Endothelial cell of umbilical vein (primary cell): ENCODE measurements at regions not wholly inside any gene's neighbourhood (a gene's known extent, or its start where the extent isn't known, plus 50 kb on each side); places are given as distances from the start of the nearest gene placed in this dataset.

Experiments used
- BruUV-seq: library from RNA; stranded (reverse); fragments of 400-500 nt; replicated peaks from 2 replicates; lab custom pipeline; 2021; lab: Mats Ljungman, UMichigan
- CTCF ChIA-PET: fragments of 300-600, 350-600 bp; sonication (Branson Sonifier 250); formaldehyde crosslinking; loops from one replicate; lab custom pipeline; 2021; ENCODE audit warnings: antibody characterized with exemption, inconsistent platforms; lab: Charles Lee
- POLR2A ChIA-PET: fragments of 300-600, 350-600 bp; sonication (Branson Sonifier 250); formaldehyde crosslinking; loops from one replicate; lab custom pipeline; 2021; ENCODE audit warnings: antibody characterized with exemption, inconsistent platforms; lab: Charles Lee
- DNase-seq: peaks from one replicate; pipeline ENCODE4 v3.0.0-alpha.2; 2011; ENCODE audit warnings: low read depth, low spot score
- FAIRE-seq: peaks from 2 replicates; lab custom pipeline; 2011; peaks lifted over from hg19 to GRCh38; lab: Jason Lieb, UNC
- H2AFZ ChIP-seq: 2 replicates; pipeline ENCODE4 v1.6.0; 2012; ENCODE audit warnings: low read depth, low read length, control low read depth, inconsistent platforms
- H3K27ac ChIP-seq: 2 replicates; pipeline ENCODE4 v1.5.1; 2011; ENCODE audit warnings: low read depth, mild to moderate bottlenecking, control low read depth, low read length, moderate library complexity; ENCODE audit not compliant: insufficient read depth
- H3K27me3 ChIP-seq, 2 experiments: 2 replicates each; pipeline versions ENCODE4 v1.6.0 to v1.6.1; 2011; ENCODE audit warnings: low read length in 2 of 2, mixed read lengths in 1 of 2; ENCODE audit not compliant: control insufficient read depth in 2 of 2, insufficient read depth in 2 of 2
- H3K36me3 ChIP-seq, 2 experiments: 2 replicates in 1 of 2; 3 replicates in 1 of 2; pipeline ENCODE4 v1.5.1; 2011; ENCODE audit warnings: low read length in 2 of 2, mild to moderate bottlenecking in 1 of 2, moderate library complexity in 1 of 2; ENCODE audit not compliant: control insufficient read depth in 2 of 2, insufficient read depth in 2 of 2; ENCODE audit errors: extremely low read depth in 1 of 2
- H3K4me1 ChIP-seq: 3 replicates; pipeline ENCODE4 v1.5.1; 2011; ENCODE audit warnings: mild to moderate bottlenecking, low read length; ENCODE audit not compliant: control insufficient read depth, insufficient read depth; ENCODE audit errors: extremely low read depth
- H3K4me2 ChIP-seq: 2 replicates; pipeline ENCODE4 v1.6.1; 2011; ENCODE audit warnings: low read length, control low read depth, mixed read lengths; ENCODE audit not compliant: insufficient read depth
- H3K4me3 ChIP-seq, 3 experiments: fragments of 200-600 bp in 1 of 3; sonication (generic), shearing (Covaris generic) in 1 of 3; replicated peaks in 1 of 3; 2 replicates each; pipeline ENCODE4 v1.5.1; 2011 to 2016; ENCODE audit warnings: control low read depth in 3 of 3, low read length in 3 of 3, mild to moderate bottlenecking in 2 of 3, inconsistent platforms in 1 of 3, low read depth in 1 of 3, moderate library complexity in 1 of 3; ENCODE audit not compliant: insufficient read depth in 1 of 3
- H3K79me2 ChIP-seq: 2 replicates; pipeline ENCODE4 v1.6.0; 2012; ENCODE audit warnings: low read length, inconsistent platforms; ENCODE audit not compliant: control insufficient read depth, insufficient read depth
- H3K9ac ChIP-seq: replicated peaks from 2 replicates; pipeline ENCODE3; 2011; ENCODE audit warnings: low read length, control low read depth; ENCODE audit not compliant: insufficient read depth; ENCODE audit errors: extremely low read depth
- H3K9me1 ChIP-seq: replicated peaks from 3 replicates; pipeline ENCODE4 v1.6.0; 2011; ENCODE audit warnings: mild to moderate bottlenecking, low read length; ENCODE audit not compliant: control insufficient read depth, insufficient read depth; ENCODE audit errors: extremely low read depth
- H3K9me3 ChIP-seq: replicated peaks from 2 replicates; pipeline ENCODE4 v1.5.1; 2012; ENCODE audit warnings: low read length, inconsistent platforms; ENCODE audit not compliant: control insufficient read depth, insufficient read depth
- H4K20me1 ChIP-seq: replicated peaks from 2 replicates; pipeline ENCODE3; 2011; ENCODE audit warnings: mild to moderate bottlenecking, low read length; ENCODE audit not compliant: control insufficient read depth, insufficient read depth; ENCODE audit errors: extremely low read depth
- EZH2 ChIP-seq: IDR thresholded peaks from 2 replicates; pipeline ENCODE4 v1.6.1; 2012; ENCODE audit warnings: borderline replicate concordance, low read depth, mild to moderate bottlenecking, moderate library complexity, low read length, inconsistent platforms; ENCODE audit not compliant: severe bottlenecking
- FOS ChIP-seq: IDR thresholded peaks from 2 replicates; pipeline ENCODE4 v1.6.1; 2011; ENCODE audit warnings: mild to moderate bottlenecking, low read length, moderate library complexity, borderline replicate concordance; ENCODE audit not compliant: insufficient read depth
- GATA2 ChIP-seq: IDR thresholded peaks from 2 replicates; pipeline ENCODE4 v1.7.0; 2011; ENCODE audit warnings: low read depth, mild to moderate bottlenecking, moderate library complexity, mixed read lengths, low read length; ENCODE audit not compliant: insufficient read length, insufficient read depth
- JUN ChIP-seq: IDR thresholded peaks from 2 replicates; pipeline ENCODE4 v1.6.1; 2011; ENCODE audit warnings: borderline replicate concordance, low read depth; ENCODE audit not compliant: insufficient read length, insufficient read depth
- MYC ChIP-seq: IDR thresholded peaks from one replicate; pipeline ENCODE4 v1.6.1; 2011; ENCODE audit warnings: mild to moderate bottlenecking, low read depth, low read length
- POLR2AphosphoS5 ChIP-seq: IDR thresholded peaks from 2 replicates; pipeline ENCODE4 v1.6.1; 2012; ENCODE audit warnings: low read depth, mild to moderate bottlenecking, control low read depth, low read length, moderate library complexity; ENCODE audit not compliant: insufficient read depth
- dilution Hi-C: fragments of 300-500 bp; cut with MboI; formaldehyde crosslinking; loops from one replicate; pipeline ENCODE4 v1.15.0; 2019; ENCODE audit warnings: low sequenced_read_pairs; ENCODE audit not compliant: extremely low pct_ligation_motif_present
- intact Hi-C: fragments of 100-400 bp; cut with micrococcal nuclease; formaldehyde crosslinking; loops from one replicate; pipeline ENCODE4 v1.10.0; 2022
- TF ChIP-seq, protein P1 (sequence below): IDR thresholded peaks from 2 replicates; pipeline ENCODE4 v1.6.1; 2011; ENCODE audit not compliant: insufficient read depth, insufficient read length

DNA sequence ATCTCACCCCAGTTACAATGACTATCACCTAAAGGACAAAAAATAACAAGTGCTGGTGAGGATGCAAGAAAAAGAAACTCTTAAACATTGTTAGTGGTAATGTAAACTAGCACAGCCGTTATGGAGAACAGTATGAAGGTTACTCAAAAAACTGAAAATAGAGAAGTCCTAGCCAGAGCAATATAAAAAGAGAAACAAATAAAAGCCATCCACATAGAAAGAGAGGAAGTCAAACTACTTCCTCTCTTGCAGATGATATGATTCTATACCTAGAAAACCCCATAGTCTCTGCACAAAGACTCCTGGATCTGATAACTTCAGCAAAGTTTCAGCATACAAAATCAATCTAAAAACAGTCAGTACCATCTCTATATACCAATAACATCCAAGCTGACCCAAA, 221.5 kb upstream of the FAM174A start:
- intact Hi-C loops (no loop called here), dilution Hi-C loops (no loop called here)
- TF ChIP-seq GATA2 = no peak
- TF ChIP-seq EZH2 = no peak
- TF ChIP-seq MYC = no peak
- no peak for TF ChIP-seq JUN
- TF ChIP-seq, protein P1, sequence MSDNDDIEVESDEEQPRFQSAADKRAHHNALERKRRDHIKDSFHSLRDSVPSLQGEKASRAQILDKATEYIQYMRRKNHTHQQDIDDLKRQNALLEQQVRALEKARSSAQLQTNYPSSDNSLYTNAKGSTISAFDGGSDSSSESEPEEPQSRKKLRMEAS = no peak
- H3K9me3 ChIP-seq = no peaks in the 10 kb centered on the region
- no peak overlapping the region for H3K4me3 ChIP-seq
- no peaks in the 10 kb centered on the region for H3K79me2 ChIP-seq
- ChIA-PET POLR2A (no interaction called here), CTCF (interaction anchor here (1.1 to 1.3 kb wide), 2 partner anchors 1146 to 1209 kb away, joined by 3 to 9 read pairs; no protein-coding TSS in a partner anchor)
- no peaks in the 10 kb centered on the region for H3K36me3 ChIP-seq
- peak; percentile 3 for DNase-seq
- no peak for FAIRE-seq
- no peaks in the 10 kb centered on the region for H3K4me1 ChIP-seq
- H3K9me1 ChIP-seq = no peaks in the 10 kb centered on the region
- no peaks in the 10 kb centered on the region for H4K20me1 ChIP-seq
- H3K9ac ChIP-seq = no peak overlapping the region
- H3K4me2 ChIP-seq = no peak overlapping the region
- H3K27me3 ChIP-seq = no peaks in the 10 kb centered on the region
- H3K27ac ChIP-seq = no peak overlapping the region
- BruUV-seq = no TSS peak
- H2AFZ ChIP-seq = no peak overlapping the region

DNA sequence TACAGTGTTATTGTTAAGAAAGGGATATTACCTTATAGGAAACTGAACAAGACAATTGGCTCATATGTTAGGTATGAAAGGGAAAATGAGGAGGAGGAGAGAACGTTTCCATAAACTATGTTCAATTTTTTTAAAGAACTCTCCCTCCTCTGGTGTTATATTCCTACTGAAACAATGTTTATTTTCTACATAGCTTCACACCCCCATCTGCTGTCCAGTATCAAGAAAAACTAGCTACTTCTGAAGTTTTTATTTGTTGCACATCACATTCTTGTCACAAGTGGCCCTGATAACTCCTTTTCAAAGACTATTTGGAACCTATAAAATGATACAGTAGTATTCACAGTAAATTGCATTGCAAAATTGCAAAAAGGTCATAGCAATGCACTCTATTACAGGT, 223.4 kb upstream of the FAM174A start:
- no peaks in the 10 kb centered on the region for H4K20me1 ChIP-seq
- dilution Hi-C loops = no loop called here
- H2AFZ ChIP-seq = no peak overlapping the region
- no peak overlapping the region for H3K4me3 ChIP-seq
- intact Hi-C loops = loop anchor here (1.0 kb wide), 2 partner anchors 1143 to 1208 kb away; no protein-coding TSS in a partner anchor
- no peaks in the 10 kb centered on the region for H3K36me3 ChIP-seq
- H3K4me1 ChIP-seq = no peaks in the 10 kb centered on the region
- peak; percentile 71 for DNase-seq
- FAIRE-seq = no peak
- H3K9me1 ChIP-seq = no peaks in the 10 kb centered on the region
- H3K9me3 ChIP-seq = no peaks in the 10 kb centered on the region
- H3K9ac ChIP-seq = no peak overlapping the region
- CTCF ChIA-PET = interaction anchor here (0.6 to 3.7 kb wide), 16 partner anchors 9 to 1366 kb away, joined by 3 to 98 read pairs (median 4); no protein-coding TSS in a partner anchor
- no peak overlapping the region for H3K4me2 ChIP-seq
- no peaks in the 10 kb centered on the region for H3K79me2 ChIP-seq
- H3K27ac ChIP-seq = no peak overlapping the region
- POLR2A ChIA-PET = no interaction called here
- no TSS peak for BruUV-seq
- TF ChIP-seq GATA2 (no peak), FOS (no peak), POLR2AphosphoS5 (no peak)
- TF ChIP-seq, protein P1 = no peak
- no peaks in the 10 kb centered on the region for H3K27me3 ChIP-seq
